Mesenchymal stem cell (in vitro differentiated cells and primary cell): ENCODE measurements at regions not wholly inside any gene's neighbourhood (a gene's known extent, or its start where the extent isn't known, plus 50 kb on each side); places are given as distances from the start of the nearest gene placed in this dataset.

Source experiments
- DNase-seq: peaks from one replicate; pipeline ENCODE4 v3.0.0-alpha.2; 2013
- H2AFZ ChIP-seq: one replicate; pipeline ENCODE4 v1.6.1; 2013; ENCODE audit warnings: low read depth, mild to moderate bottlenecking, control low read depth, inconsistent platforms, low read length, moderate library complexity
- H2AK5ac ChIP-seq: 2 replicates; pipeline ENCODE4 v1.6.1; 2013; ENCODE audit warnings: low read length, moderate library complexity, mild to moderate bottlenecking, inconsistent platforms; ENCODE audit not compliant: severe bottlenecking
- H2BK120ac ChIP-seq: one replicate; pipeline ENCODE4 v1.6.1; 2013; ENCODE audit warnings: low read depth, mild to moderate bottlenecking, inconsistent platforms, low read length, moderate library complexity
- H2BK12ac ChIP-seq, 2 experiments: one replicate each; pipeline ENCODE4 v1.6.1; 2013; ENCODE audit warnings: inconsistent platforms in 2 of 2, low read length in 2 of 2, mild to moderate bottlenecking in 2 of 2, moderate library complexity in 2 of 2, control low read depth in 1 of 2
- H2BK15ac ChIP-seq: one replicate; pipeline ENCODE4 v1.6.1; 2013; ENCODE audit warnings: mild to moderate bottlenecking, low read depth, inconsistent platforms; ENCODE audit not compliant: poor library complexity, severe bottlenecking
- H2BK5ac ChIP-seq: 2 replicates; pipeline ENCODE4 v1.6.1; 2013; ENCODE audit warnings: low read depth, mild to moderate bottlenecking, low read length, control low read depth, inconsistent platforms; ENCODE audit not compliant: poor library complexity, severe bottlenecking
- H3K14ac ChIP-seq, 2 experiments: one replicate each; pipeline ENCODE4 v1.6.1; 2013; ENCODE audit warnings: inconsistent platforms in 2 of 2, low read length in 2 of 2, control low read depth in 1 of 2, mild to moderate bottlenecking in 1 of 2, moderate library complexity in 1 of 2
- H3K18ac ChIP-seq, 2 experiments: one replicate each; pipeline ENCODE4 v1.6.1; 2013; ENCODE audit warnings: inconsistent platforms in 2 of 2, low read length in 2 of 2, control low read depth in 1 of 2, low read depth in 1 of 2, mild to moderate bottlenecking in 1 of 2
- H3K23ac ChIP-seq, 2 experiments: one replicate each; pipeline ENCODE4 v1.6.1; 2013; ENCODE audit warnings: inconsistent platforms in 2 of 2, low read length in 2 of 2, mild to moderate bottlenecking in 2 of 2, moderate library complexity in 2 of 2, control low read depth in 1 of 2
- H3K27ac ChIP-seq: 2 replicates; pipeline ENCODE4 v1.5.1; 2013; ENCODE audit warnings: mild to moderate bottlenecking, moderate library complexity, low read length, control low read depth, inconsistent platforms; ENCODE audit not compliant: poor library complexity, severe bottlenecking
- H3K27me3 ChIP-seq, 2 experiments: 2 replicates each; pipeline versions ENCODE4 v1.6.1 to v1.7.0; 2013; ENCODE audit warnings: low read length in 2 of 2, mild to moderate bottlenecking in 2 of 2, moderate library complexity in 2 of 2, control low read depth in 1 of 2, inconsistent platforms in 1 of 2; ENCODE audit not compliant: control insufficient read depth in 1 of 2, insufficient read depth in 1 of 2
- H3K36me3 ChIP-seq, 2 experiments: 2 replicates each; pipeline versions ENCODE4 v1.6.1 to v1.7.0; 2013; ENCODE audit warnings: low read length in 2 of 2, control low read depth in 1 of 2, inconsistent platforms in 1 of 2, low read depth in 1 of 2, mild to moderate bottlenecking in 1 of 2; ENCODE audit not compliant: insufficient read depth in 2 of 2, control insufficient read depth in 1 of 2
- H3K4ac ChIP-seq, 2 experiments: one replicate each; pipeline ENCODE4 v1.6.1; 2013; ENCODE audit warnings: inconsistent platforms in 2 of 2, low read length in 2 of 2, mild to moderate bottlenecking in 2 of 2, moderate library complexity in 2 of 2, control low read depth in 1 of 2, low read depth in 1 of 2
- H3K4me1 ChIP-seq: 2 replicates; pipeline ENCODE4 v1.6.1; 2013; ENCODE audit warnings: low read depth, low read length, control low read depth; ENCODE audit not compliant: control insufficient read depth, insufficient read depth
- H3K4me2 ChIP-seq: 2 replicates; pipeline ENCODE4 v1.6.1; 2013; ENCODE audit warnings: low read length, mild to moderate bottlenecking, inconsistent platforms; ENCODE audit not compliant: poor library complexity, severe bottlenecking
- H3K4me3 ChIP-seq, 2 experiments: 2 replicates each; pipeline versions ENCODE4 v1.5.1 to v1.7.0; 2013; ENCODE audit warnings: low read length in 2 of 2, mild to moderate bottlenecking in 2 of 2, control low read depth in 1 of 2, low read depth in 1 of 2; ENCODE audit not compliant: insufficient read depth in 1 of 2
- H3K79me1 ChIP-seq: replicated peaks from 2 replicates; pipeline ENCODE4 v1.6.1; 2013; ENCODE audit warnings: mild to moderate bottlenecking, control low read depth, low read length, inconsistent platforms; ENCODE audit not compliant: poor library complexity, severe bottlenecking
- H3K9ac ChIP-seq: 2 replicates; pipeline ENCODE4 v1.7.0; 2013; ENCODE audit warnings: mild to moderate bottlenecking, low read length, moderate library complexity
- H3K9me3 ChIP-seq: 2 replicates; pipeline ENCODE4 v1.7.0; 2013; ENCODE audit warnings: mild to moderate bottlenecking, low read length; ENCODE audit not compliant: control insufficient read depth
- H4K8ac ChIP-seq: one replicate; pipeline ENCODE4 v1.6.1; 2013; ENCODE audit warnings: inconsistent platforms, mild to moderate bottlenecking, low read length, moderate library complexity
- H4K91ac ChIP-seq: one replicate; pipeline ENCODE4 v1.6.1; 2013; ENCODE audit warnings: mild to moderate bottlenecking, low read length, inconsistent platforms
- WGBS: methylation state at CpG from one replicate; pipeline ENCODE4 v1.1.7; 2013; ENCODE audit warnings: mixed read lengths; 5-methylcytosine and 5-hydroxymethylcytosine counted together

DNA sequence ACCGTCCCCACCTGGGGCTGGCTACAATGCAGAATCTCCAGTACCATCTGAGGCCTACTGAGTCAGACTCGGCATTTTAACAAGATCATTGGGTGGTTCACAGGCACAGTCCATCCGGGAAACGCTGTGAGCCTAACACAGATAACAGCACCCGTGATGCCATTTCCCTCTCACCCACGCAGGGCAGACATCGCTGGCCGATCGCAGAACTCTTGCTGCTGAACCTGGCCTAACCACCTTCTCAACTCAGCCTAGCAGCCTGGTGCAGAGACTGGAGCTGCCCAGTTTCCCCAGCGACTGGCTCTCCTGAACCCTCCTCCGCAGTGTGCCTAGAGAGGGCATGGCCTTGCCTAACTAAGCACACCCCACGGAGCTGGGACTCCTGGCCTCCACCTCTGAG, 83.3 kb downstream of the NCOR2 start:
- H3K4ac ChIP-seq = no peak overlapping the region
- H2BK120ac ChIP-seq = no peak overlapping the region
- no peak overlapping the region for H4K8ac ChIP-seq
- H2BK12ac ChIP-seq = no peak overlapping the region
- H3K27me3 ChIP-seq = no peaks in the 10 kb centered on the region
- H3K9me3 ChIP-seq = no peaks in the 10 kb centered on the region
- peaks cover 45% of the 10 kb centered on the region for H3K79me1 ChIP-seq
- no peak overlapping the region for H2AFZ ChIP-seq
- H3K4me1 ChIP-seq = peaks cover 72% of the 10 kb centered on the region
- no peak overlapping the region for H4K91ac ChIP-seq
- no peak overlapping the region for H3K9ac ChIP-seq
- H2BK5ac ChIP-seq = no peak overlapping the region
- no peak overlapping the region for H2AK5ac ChIP-seq
- WGBS = 93% methylated on average over 12 of the region's 12 CpGs
- H3K36me3 ChIP-seq = peaks cover 49 to 91% of the 10 kb centered on the region in 2 experiments
- no peak overlapping the region for H3K4me2 ChIP-seq
- no peak overlapping the region for H3K23ac ChIP-seq
- H3K18ac ChIP-seq = no peak overlapping the region
- H2BK15ac ChIP-seq = no peak overlapping the region
- no peak overlapping the region for H3K27ac ChIP-seq
- no peak for DNase-seq
- H3K4me3 ChIP-seq = no peak overlapping the region
- H3K14ac ChIP-seq = no peak overlapping the region

DNA sequence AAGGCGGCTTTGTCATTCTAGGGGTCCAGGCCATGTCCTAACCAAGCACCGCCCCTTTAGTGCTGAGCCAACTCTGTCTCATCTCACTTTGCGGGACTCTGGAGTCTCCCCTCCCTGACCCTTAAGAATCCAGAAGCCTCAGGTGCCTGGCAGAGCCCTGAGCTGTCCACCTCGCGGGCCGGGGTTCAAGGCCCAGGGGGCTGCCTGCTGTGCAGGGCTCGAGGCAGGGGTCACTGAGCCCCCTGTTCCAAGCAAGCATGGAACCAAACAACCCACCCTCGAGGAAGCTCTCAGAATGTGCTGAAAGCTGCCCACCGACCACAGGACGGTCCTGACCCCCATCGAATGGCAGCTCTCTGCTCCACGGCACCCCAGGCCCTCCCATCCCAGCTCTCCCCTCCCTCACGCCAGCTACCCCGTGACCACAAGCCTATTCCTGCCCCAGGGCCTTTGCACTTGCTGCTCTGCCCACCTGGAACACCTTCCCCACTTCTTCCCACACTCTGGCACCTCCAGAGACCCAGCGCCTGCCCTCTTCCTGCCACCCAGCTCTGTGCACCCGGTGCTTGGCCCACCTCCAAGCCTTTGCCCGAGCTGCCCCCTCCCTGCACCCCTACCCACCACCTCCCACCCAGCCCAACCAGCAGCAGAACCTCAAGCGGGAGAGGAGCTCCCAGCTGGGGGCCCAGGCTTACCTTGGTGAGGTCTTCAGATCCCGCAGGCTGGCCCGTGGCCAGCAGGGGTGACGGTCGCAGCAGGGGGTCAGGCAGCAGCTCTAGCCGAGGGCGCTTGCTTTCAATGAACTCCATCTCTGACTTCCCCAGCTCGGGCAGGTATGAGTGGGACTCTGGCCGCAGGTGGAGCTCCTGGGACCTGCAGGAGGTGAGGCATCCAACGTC, 84.3 kb downstream of the NCOR2 start:
- Histone ChIP-seq H4K8ac (no peak overlapping the region), H3K14ac (no peak overlapping the region), H2BK5ac (no peak overlapping the region), H3K23ac (no peak overlapping the region), H3K27me3 (no peaks in the 10 kb centered on the region), H3K36me3 (peaks cover 52 to 86% of the 10 kb centered on the region in 2 experiments), H3K18ac (no peak overlapping the region), H2AK5ac (peak overlapping the region; percentile 16), H3K9ac (no peak overlapping the region), H3K4me3 (no peak overlapping the region), H2BK120ac (no peak overlapping the region), H2BK12ac (no peak overlapping the region), H3K4ac (no peak overlapping the region), H2AFZ (no peak overlapping the region), H3K4me1 (peaks cover 75% of the 10 kb centered on the region), H4K91ac (no peak overlapping the region), H3K9me3 (no peaks in the 10 kb centered on the region), H2BK15ac (no peak overlapping the region), H3K27ac (no peak overlapping the region), H3K79me1 (peaks cover 41% of the 10 kb centered on the region), H3K4me2 (no peak overlapping the region)
- WGBS = 95% methylated on average over 27 of the region's 27 CpGs
- no peak for DNase-seq

DNA sequence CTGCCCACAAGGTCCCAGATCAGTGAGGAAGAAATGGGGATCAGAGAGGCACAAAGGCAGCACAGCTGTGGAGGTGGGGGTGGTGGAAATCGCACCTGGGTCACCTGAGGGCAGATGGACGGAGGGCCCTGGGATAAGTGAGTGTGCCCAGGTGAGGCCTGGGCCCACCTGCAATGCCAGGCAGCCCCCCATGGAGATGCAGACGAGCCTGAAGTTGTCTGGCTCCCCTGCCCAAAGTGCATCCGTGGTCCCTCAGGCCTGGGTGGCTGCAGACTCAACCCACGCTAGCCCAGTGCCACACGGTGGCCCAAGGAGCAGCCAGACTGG, 84.9 kb downstream of the NCOR2 start:
- H3K27me3 ChIP-seq = no peaks in the 10 kb centered on the region
- peak overlapping the region; percentile 24 for H2AK5ac ChIP-seq
- H3K18ac ChIP-seq = no peak overlapping the region
- H3K9me3 ChIP-seq = no peaks in the 10 kb centered on the region
- H3K4me1 ChIP-seq = peaks cover 81% of the 10 kb centered on the region
- peaks cover 41% of the 10 kb centered on the region for H3K79me1 ChIP-seq
- H3K4ac ChIP-seq = no peak overlapping the region
- no peak overlapping the region for H2BK5ac ChIP-seq
- 92% methylated on average over 6 of the region's 6 CpGs for WGBS
- no peak overlapping the region for H4K8ac ChIP-seq
- H3K4me3 ChIP-seq = no peak overlapping the region
- H2BK120ac ChIP-seq = no peak overlapping the region
- DNase-seq = no peak
- H2BK15ac ChIP-seq = no peak overlapping the region
- H4K91ac ChIP-seq = no peak overlapping the region
- no peak overlapping the region for H2BK12ac ChIP-seq
- no peak overlapping the region for H3K23ac ChIP-seq
- no peak overlapping the region for H3K14ac ChIP-seq
- no peak overlapping the region for H3K9ac ChIP-seq
- no peak overlapping the region for H2AFZ ChIP-seq
- no peak overlapping the region for H3K4me2 ChIP-seq
- peaks cover 59 to 89% of the 10 kb centered on the region in 2 experiments for H3K36me3 ChIP-seq
- no peak overlapping the region for H3K27ac ChIP-seq

DNA sequence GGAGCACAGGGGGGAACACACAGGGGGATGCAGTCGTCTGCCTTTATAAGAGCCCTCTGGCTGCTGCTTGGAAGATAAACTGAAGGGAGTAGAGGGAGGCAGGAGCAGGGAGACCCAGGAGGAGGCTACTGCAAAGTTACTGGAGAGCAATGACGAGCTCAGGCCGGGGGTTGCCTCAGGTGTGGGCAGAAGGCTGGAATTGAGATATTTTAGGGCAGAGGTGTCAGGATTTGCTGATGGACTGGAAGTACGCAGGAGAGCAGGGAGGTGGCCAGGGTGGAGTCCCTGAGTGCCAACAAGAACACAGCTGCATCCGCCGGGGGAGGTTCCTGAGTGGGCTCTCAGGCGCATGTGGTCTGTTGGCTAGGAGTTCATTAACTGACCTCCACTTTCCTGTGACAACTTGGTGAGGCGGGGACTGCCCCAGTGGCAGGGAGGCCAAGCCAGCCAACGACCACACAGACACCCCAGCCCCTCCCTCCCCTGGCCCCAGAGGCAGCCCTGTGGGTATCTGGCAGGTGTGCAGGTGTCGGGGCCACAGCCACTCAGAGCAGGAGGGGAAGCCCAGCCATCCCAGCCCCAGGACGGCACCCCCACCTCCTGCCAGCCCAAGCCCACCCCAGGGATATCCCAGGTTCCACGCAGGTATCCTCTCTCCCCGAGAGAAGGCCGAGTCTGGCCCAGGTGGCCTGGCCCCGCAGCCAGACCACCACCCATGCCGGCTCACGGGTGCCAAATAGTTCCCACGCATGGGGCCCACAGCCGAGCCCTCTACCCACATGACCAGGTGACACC, 85.4 kb downstream of the NCOR2 start:
- peaks cover 64 to 85% of the 10 kb centered on the region in 2 experiments for H3K36me3 ChIP-seq
- no peaks in the 10 kb centered on the region for H3K27me3 ChIP-seq
- H3K4ac ChIP-seq = no peak overlapping the region
- DNase-seq = no peak
- H3K9me3 ChIP-seq = no peaks in the 10 kb centered on the region
- H3K23ac ChIP-seq = no peak overlapping the region
- H3K79me1 ChIP-seq = peaks cover 36% of the 10 kb centered on the region
- no peak overlapping the region for H3K9ac ChIP-seq
- H2BK15ac ChIP-seq = no peak overlapping the region
- no peak overlapping the region for H3K18ac ChIP-seq
- H2AK5ac ChIP-seq = peak overlapping the region; percentile 24
- 98% methylated on average over 14 of the region's 19 CpGs for whole genome bisulfite sequencing
- H3K4me2 ChIP-seq = no peak overlapping the region
- no peak overlapping the region for H4K91ac ChIP-seq
- H2BK120ac ChIP-seq = no peak overlapping the region
- H3K4me3 ChIP-seq = no peak overlapping the region
- no peak overlapping the region for H2AFZ ChIP-seq
- H3K27ac ChIP-seq = peak overlapping the region; percentile 73
- peak overlapping the region; percentile 20 for H2BK5ac ChIP-seq
- peaks cover 77% of the 10 kb centered on the region for H3K4me1 ChIP-seq
- H3K14ac ChIP-seq = no peak overlapping the region
- H4K8ac ChIP-seq = no peak overlapping the region
- H2BK12ac ChIP-seq = no peak overlapping the region
